ENCODE measurements at regions not wholly inside any gene's neighbourhood (a gene's known extent, or its start where the extent isn't known, plus 50 kb on each side); places are given as distances from the start of the nearest gene placed in this dataset.

DNA sequence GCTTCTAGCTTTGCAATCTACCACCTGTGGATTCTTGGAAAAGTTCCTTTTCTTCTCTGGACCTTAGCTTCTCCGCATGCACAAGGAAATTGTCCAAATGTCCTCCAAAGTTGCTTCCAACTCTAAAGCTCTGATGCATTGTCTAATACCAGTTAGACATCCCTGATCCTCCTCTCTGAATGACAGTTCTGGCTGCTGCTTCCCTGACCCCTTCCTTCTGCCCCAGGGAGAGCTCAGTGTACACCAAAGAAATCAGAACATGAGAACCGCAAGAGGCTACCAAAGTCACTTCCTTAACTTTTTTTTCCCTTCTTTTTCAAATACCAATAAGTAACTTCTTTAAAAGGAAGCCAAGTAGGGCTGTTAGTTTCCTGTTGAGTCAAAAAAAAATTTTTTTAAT is 79.7 kb upstream of the CES5A start:
- TF ChIP-seq, protein P1, sequence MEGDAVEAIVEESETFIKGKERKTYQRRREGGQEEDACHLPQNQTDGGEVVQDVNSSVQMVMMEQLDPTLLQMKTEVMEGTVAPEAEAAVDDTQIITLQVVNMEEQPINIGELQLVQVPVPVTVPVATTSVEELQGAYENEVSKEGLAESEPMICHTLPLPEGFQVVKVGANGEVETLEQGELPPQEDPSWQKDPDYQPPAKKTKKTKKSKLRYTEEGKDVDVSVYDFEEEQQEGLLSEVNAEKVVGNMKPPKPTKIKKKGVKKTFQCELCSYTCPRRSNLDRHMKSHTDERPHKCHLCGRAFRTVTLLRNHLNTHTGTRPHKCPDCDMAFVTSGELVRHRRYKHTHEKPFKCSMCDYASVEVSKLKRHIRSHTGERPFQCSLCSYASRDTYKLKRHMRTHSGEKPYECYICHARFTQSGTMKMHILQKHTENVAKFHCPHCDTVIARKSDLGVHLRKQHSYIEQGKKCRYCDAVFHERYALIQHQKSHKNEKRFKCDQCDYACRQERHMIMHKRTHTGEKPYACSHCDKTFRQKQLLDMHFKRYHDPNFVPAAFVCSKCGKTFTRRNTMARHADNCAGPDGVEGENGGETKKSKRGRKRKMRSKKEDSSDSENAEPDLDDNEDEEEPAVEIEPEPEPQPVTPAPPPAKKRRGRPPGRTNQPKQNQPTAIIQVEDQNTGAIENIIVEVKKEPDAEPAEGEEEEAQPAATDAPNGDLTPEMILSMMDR (IDR thresholded peaks at IDR 0.05) = no peak
- TF ChIP-seq POLR2A (IDR thresholded peaks at IDR 0.05) = no peak
